HG03571 (cell line): ENCODE measurements at regions not wholly inside any gene's neighbourhood (a gene's known extent, or its start where the extent isn't known, plus 50 kb on each side); places are given as distances from the start of the nearest gene placed in this dataset.
"Not testable (repeated sequence)": the region's sequence is repeated elsewhere in the genome, so short reads cannot be mapped to it uniquely, and the experiment has no call there.

Source experiments
- ATAC-seq: cut with Tn5 transposase; IDR thresholded peaks from one replicate; pipeline ENCODE4 v1.9.1; 2021; ENCODE audit not compliant: unreplicated experiment

DNA sequence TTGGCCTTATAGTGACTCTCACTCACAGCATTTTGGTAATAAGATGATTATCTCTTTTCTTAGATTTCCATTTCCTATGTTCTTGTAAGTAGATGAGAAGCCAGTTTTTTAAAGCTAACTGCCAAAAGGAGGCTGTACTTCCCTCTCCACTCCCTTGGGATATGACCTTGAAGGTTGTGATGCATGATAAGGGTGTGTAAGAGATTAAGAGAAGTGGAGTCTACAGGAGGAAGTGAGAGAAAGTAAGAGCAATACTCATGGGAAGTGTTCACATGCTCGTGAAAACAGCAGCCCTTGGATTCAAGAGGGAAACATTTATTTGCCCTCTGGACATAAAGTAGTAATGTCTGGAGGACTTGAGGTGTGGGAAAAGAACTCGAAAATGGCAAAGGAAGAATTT, 171.5 kb downstream of the EVA1A start:
- ATAC-seq: no peak

DNA sequence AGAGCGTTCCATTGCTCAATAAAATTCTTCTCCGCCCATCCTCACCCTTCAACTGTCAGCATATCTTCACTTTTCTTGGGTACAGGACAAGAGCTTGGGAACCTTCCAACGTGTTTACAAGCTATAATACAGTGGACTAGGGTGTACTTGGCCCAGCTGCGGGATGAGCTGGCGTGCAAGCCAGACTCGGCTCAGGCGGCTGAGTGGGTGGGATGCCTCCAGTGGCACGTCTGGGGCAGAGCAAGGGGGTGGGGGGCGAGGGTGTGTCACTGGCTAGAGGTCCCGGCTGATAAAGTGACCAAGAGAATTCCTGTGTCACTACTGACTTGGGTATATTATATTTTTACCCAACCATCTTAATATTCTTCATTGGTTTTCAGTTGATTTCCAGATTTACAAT, 179.7 kb downstream of the EVA1A start:
- ATAC-seq: no peak

DNA sequence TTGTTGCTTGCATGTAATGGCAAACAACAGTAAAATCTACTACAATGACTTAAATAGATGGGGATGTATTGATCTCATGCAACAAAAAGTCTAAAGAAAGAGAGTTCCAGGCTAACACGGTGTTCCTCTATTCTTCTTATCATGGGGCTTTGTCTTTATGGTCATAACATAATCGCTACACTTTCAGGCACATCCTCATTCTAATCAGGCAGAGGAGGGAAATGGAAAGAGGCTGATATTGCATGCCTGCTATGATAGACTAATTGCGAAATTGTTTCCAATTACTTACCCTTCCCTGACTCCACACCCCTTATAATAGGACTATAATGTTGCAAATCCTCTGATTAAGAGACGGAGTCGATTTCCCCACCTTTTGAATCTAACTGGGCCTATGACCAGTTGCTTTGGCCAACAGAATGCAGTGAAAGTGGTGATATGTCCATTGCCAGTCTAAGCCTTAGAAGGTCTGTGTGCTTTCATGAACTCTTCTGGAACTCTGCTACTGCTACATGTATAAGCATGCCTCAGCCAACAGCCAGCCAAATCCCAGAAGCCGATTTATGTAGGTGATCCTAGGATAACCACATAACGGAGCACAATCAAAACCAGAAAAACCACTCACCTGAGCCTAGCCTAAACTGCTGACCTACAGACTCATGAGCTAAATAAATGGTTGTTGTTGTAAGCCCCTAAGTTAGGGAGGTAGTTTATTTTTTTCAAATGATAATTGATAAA, 180.3 kb upstream of the TACR1 start:
- ATAC-seq: no peak

DNA sequence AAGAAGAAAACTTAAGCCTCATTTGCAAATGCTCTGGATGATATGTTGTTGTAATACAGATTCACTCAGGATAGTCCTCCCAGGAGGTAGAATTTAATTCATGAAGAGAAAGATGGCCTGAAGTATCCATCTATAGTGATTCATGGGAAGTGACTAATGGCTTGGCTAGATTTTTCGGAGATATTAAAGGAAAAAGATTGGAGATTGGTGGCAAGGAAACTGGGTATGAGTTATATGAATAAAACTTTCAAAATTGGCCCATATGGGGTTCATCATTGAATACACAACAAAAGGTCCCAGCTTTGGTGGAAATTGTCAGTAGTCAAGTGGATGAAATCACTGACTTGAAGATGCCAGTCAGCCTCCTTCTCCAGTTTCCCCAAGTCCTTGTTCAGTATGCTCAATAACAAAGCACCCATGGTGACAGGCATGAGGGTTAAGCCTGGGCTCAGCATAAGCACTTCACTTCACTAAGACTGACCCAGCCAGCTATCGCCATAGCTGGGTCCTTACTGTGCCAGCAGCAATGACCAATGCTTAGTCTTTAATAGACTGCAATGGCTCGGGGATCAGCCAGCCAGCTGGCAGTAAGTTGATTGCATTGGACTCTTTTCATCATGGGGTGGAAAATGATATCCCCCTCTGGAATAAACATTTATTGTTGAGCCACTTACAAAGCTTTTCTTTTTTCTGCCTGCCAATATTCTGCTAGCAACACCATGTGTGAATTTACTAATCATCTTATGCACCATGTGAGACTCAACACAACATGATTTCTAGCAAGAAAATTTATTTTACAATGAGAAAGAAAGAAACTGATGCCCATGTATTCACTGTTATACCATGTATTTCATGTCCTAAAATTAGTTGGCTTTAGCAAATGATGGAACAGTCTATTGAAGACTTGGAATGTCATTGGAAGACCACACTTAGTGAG, 176.6 kb upstream of the TACR1 start:
- no peak for ATAC-seq

DNA sequence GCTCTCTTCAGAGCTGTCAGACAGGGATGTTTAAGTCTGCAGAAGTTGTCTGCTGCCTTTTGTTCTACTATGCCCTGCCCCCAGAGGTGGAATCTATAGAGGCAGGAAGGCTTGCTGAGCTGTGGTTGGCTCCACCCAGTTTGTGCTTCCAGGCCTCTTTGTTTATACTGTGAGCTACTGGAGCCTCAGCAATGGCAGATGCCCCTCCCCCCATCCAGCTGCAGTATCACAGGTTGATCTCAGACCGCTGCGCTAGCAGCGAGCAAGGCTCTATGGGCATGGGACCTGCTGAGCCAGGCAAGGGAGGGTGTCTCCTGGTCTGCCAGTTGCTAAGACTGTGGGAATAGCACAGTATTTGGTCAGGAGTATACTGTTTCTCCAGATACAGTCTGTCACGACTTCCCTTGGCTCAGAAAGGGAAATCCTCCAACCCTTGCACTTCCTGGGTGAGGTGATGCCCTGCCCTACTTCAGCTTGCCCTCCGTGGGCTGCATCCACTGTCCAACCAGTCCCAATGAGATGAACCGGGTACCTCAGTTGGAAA, 175.2 kb upstream of the TACR1 start:
- ATAC-seq: not testable (repeated sequence)

DNA sequence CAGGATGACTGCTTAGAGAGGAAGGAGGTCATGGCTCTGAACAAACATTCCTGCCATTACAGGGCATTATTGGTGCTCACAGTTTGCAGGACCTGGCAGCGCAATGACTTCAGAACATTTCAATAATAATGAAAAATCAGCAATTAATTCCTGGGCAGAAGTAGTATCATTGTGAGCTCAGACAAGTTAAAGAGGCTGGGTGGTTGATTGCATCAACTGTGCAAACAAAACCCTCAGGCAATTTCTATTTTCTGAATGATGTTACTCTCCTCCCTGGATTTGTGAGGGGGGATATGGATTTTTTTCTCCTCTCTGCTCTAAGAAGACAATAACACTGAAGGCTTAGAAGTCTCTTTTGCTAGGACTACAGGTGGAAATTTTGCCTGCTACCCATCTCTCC, 168.1 kb upstream of the TACR1 start:
- ATAC-seq: no peak

DNA sequence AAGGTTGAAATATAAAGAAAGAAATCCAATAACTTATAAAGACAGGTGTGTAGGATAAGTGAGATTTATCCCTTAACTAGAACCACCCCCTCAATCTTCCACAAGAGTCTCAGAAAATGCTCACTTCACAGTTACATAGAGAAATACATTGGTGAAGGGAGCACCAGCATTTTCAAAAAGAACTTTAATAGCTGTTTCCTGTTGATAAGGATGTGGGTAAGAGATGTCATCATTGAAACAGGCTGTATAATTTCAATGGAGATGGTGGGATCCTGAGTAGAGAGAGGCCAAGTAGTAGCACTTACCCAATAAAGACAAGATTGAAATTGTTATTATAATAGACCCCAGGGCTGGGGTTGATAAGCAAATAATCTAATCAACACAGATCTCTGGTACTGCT, 162.2 kb upstream of the TACR1 start:
- no peak for ATAC-seq

DNA sequence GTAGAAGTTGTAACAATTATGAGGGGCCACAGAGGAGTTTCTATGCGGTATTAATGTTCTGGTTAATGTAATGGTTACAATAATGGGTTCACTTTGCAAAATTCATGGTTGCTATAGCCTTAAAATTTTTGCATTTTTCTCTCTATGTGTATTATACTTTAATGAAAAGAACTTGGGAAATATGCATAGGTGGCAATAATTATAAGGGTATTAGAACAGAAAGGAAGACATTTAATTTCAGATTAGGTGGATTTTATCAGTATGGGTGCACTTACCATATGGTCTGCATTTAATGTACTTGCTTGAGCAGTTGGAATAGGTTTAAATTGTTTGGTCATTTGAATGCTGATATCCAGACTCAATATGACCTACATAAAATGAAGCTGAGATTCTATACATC, 161.6 kb upstream of the TACR1 start:
- no peak for ATAC-seq

DNA sequence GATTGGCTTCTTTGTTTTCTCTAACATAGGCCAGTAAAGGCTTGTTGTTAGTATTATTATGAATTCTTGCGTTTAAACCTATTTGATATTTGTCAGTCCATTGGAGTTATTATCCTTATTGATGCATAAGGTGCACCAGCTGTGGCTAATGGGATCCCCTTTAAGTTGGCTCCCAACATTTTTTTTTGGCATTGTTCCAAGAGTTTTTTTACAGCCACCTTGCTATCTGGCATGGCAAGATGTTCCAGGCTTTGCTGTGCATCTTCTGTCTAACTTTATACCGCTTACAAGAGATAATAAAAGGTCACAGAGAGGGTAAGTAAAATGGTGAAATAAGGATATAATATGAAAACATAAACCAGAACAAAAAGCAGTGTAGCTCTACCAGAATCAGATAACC, 157.5 kb upstream of the TACR1 start:
- ATAC-seq: no peak

DNA sequence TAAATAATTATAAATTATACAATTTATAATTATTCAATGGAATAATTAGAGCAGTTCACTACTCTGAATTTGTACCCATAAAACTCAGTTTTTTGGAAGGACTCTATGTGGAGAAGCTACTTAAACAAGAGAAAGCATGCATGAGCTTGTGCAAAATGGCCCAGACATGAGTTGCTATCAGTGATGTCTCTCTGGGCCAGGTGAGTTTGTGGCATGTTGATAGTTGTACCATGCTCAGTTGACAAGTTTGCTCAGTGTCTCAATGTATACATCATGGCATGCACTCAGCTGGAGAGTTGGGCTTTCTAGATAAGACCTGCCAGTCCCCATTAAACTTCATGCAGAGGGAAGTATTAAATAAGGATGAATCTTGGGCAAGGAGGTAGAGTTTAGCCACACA, 153.8 kb upstream of the TACR1 start:
- no peak for ATAC-seq

DNA sequence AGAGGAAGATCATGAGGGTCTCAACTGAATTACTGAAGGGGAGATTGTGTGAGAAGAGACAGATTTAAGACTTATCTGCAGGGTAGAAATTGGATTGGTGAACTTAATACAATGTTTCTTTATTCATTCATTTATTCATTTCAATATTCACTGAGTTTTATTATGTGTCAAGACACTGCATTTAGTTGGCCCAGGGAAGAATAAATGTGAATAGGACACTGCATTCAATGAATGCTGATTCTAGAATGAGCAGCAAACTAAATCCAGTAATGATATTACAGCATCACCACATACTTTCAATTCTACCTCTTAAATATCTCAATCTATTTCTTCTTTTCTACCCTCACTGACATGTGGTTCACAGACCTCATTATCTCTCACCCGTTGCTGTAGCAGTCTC, 149.0 kb upstream of the TACR1 start:
- no peak for ATAC-seq

DNA sequence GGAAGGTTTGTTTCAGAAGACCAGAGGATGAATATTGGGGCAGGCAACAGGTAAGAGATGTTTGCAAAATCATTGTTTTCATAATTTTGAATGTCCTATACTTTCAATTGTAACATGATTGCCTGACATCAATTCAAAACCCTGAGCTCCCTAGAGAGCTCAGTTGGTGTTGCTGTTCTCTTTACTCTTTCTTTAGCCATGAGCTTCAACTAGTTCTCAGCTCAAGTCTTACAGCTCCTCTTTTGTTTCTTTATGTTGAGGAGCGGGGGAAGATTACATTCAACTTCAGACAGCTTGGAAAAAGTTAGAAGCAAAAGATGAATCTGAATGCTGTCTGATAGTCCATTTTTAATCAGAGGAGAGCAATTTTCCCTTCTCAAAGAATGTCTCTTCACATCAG, 144.8 kb upstream of the TACR1 start:
- no peak for ATAC-seq

DNA sequence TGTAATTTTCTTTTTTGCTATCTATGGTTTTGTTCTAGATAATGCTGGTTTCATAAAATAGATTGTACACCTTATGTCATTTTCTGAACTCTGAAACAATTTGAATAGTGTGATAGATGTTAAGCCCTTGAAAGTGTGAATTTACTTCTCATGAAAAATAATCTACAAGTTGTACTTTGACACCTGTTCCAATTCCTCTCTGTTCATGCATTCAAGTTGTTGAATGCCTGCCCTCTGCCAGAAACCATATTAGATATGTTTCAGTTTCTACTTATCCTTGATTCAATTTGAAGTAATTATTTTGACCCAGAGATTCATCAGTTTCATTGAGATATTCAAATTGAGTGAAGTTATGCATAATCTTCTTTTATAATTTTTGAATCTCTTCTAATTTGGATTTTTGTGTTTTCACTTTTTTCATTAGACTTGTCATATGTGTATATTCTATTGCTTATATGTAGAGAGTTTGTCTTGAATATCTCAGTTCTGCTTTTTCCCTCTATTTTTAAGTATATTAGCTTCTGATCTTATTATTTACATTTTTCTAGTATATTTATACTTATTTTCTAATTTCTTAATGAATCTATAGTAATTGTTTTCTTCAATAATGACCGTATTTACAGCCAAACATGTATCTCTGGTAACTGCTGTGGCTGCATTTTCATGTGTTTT, 143.3 kb upstream of the TACR1 start:
- ATAC-seq: no peak

DNA sequence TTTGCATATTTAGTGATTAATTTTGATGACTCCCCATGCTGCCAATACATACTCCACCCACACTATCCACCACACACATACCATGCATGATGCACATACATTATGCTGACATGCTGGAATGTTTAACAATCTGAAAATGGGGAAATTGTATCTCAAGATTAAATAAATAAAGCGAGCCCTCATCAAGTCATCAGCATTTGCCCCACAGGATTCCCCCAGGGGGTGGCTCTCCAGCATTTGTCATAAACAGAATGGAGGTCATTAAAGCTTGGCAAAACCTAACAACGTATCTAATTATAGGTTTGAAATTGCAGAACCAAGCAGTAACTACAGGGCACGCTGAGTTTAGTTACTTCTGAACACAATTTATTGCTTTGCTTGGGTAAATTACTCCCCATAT, 141.2 kb upstream of the TACR1 start:
- ATAC-seq: no peak

DNA sequence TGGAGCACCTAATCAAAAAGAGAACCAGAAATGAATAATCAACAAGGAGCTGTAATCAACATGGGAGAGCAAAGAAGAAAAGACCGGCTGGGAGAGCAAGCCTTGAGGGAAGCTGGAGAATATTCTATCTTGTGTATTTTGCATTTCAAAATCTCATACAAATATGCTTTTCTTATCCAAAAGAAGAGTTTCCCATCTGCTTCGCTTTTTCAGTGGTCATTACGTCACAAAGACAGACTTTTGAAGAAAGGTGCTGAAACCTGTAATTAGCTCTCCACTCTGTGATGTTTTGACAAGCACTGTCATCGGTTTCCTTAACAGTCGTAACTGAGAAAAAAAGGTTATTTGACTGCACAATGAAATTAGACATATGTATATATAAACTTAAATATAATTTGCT, 139.1 kb upstream of the TACR1 start:
- no peak for ATAC-seq

DNA sequence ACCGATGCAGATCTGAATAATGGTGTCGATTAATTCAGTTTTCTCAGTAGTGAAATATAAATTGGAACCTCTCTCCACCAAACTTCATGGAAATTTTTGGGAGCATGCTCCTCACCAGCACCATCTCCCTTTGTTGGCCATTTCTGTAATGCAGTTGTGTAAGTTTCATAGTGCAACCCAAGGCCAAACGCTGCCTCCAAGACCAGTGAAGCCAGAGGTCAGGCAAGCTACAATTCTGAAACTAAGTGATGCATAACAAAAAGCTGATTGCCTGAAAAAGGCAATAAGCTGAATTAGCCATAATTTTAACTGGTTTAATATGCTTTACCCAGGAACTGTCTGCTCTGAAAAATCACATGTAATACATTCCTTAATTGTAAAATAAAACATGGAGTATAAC, 138.3 kb upstream of the TACR1 start:
- ATAC-seq: no peak

DNA sequence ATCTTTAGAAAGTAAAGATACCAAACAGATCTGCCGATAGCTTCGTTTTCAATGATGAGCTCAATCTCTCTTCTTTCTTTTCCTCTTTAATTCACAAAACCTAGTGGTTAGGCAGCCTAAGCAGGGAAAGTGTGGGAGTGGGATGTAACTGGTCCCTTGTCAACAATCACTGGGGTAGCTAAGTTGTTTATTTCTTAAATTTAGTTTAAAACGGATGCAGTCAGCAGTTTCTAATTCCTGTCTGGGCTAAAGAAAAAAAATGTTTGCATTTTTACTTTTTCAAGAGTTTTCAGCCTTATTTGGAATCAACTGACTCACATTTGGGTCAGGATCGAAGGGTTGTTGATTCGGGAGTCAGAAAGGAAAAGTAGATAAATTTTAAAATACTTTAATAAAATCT, 137.7 kb upstream of the TACR1 start:
- ATAC-seq: no peak

DNA sequence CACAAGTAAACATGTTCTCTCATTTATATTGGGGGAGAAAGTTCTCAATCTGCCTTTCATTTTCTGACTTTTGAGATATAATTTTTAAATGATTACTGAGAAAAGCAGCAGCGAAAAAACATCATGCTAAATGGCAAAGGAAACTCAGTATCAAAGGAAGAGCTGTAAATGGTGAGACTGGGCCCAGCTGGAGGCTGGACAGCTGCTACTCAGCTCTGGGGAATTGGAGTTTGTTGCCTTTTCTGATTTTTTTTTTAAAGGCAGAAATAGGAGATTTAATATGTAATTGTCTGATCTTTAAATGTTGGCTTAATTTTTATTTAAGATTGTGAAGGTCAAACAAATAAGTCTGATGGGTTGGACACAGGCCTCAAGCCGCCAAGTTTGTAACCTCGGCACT, 137.1 kb upstream of the TACR1 start:
- no peak for ATAC-seq

DNA sequence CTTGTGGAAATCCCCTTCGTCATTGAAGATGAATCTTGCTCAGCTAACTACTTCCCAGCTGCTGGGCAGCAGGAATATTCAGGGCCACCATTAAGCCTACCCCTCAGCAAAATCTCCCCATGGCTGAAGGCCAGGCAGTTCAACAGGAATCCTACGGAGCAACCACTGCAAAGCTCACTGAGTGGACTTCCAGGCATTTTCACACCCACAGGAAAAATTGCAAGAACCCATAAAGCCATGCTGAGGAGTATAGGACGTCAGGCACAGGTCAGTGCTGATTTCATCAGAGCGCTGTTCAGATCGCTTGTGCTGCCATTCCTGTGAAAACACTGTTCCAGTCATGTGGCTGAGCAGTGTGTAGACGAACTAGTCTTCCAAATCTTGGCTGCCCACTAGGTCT, 134.8 kb upstream of the TACR1 start:
- no peak for ATAC-seq

DNA sequence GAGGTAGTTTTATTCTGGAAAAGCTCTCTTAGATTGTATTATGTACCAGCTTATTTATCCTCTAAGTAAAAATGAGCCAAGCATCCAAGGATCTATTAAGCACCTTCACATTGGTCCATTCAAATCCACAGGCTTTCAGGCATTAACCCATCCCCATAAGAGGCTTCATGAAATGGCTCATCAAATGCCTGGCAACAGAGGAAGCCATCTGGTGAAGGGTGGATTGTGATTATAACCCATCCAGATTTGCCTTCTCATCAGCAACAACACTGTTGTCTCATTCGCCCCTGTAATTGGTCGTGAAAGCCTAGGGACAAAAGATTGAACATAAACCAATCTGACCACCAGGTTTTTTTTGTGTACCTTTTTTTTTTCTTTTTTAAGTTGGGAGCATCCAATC, 134.3 kb upstream of the TACR1 start:
- ATAC-seq: no peak

DNA sequence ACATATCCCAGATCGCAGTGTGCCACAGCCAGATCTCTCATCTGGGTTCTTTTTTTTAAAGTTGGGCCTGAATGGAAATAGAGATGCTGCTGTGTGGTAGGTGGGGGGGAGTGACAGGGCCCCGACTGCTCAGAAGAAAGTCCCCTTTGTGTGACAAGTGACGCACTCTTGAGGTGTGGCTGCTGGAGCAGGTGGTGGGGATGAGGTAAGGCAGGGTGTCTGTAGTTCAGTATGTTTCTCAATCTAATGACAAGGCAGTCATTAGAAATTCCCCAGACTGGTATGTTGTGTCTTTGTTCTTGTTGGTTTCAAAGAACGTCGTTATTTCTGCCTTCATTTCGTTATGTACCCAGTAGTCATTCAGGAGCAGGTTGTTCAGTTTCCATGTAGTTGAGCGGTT, 128.8 kb upstream of the TACR1 start:
- ATAC-seq: no peak

DNA sequence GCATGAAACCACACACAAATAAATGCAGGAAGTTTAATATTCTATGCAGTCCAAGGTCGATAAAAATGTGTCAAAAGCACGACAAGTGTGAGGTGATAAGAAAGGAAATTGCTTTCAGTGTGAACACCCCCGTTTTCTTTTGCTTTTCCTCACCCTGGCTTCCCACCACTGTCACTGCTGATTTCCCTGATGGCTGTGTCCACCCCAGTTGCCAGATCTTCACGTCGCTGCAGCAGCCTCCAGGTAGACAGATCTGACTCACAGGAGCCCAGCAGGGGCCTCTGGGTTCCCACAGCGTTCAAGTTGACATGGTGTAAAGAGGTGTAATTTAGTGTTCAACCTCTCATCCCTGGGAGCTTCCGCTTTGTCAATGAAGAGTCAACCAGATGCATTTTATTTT, 128.0 kb upstream of the TACR1 start:
- no peak for ATAC-seq
